RWPE1 (cell line): ENCODE measurements at regions not wholly inside any gene's neighbourhood (a gene's known extent, or its start where the extent isn't known, plus 50 kb on each side); places are given as distances from the start of the nearest gene placed in this dataset.
"Not testable (repeated sequence)": the region's sequence is repeated elsewhere in the genome, so short reads cannot be mapped to it uniquely, and the experiment has no call there.

ENCODE experiments used
- CTCF ChIA-PET: fragments of 350-600 bp; sonication (Branson Sonifier 250); formaldehyde crosslinking; extraction: SDS; loops from one replicate; lab custom pipeline; 2021; lab: Yijun Ruan, JAX
- POLR2A ChIA-PET: fragments of 400-600 bp; formaldehyde crosslinking; extraction: SDS; loops from one replicate; lab custom pipeline; 2020; ENCODE audit warnings: antibody characterized with exemption; ENCODE audit not compliant: low non-redundant PET; lab: Yijun Ruan, JAX
- DNase-seq: peaks from one replicate; pipeline ENCODE4 v3.0.0; 2012; ENCODE audit warnings: low spot score
- H3K27ac ChIP-seq: fragments of 450-650 bp; 2 replicates; pipeline ENCODE4 v1.5.1; 2017
- CTCF ChIP-seq: fragments of 450-650 bp; conservative IDR thresholded peaks from 2 replicates; pipeline ENCODE4 v1.5.1; 2017; ENCODE audit warnings: low read depth, mild to moderate bottlenecking

DNA sequence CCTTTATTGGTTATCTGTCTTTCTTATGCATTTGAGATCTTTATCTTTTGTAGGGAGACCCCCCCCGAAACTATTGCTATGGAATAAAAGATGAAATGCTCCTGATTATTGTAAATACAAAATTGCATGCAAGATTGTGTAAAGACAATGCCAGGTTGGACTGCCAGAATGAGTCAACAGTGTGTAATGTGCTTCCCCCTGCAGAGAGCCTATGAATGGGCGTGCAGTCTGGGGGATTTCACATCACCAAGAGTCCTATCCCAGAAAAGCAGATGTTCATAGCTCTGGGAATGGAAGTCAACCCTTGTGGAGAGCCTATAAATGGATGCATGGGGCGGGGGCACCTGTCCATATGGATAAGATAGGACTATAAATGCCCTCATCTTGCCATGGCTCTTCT, 584.3 kb downstream of the NSUN3 start:
- no peak overlapping the region for H3K27ac ChIP-seq

GRCh38 chr3:94648270-94649180, 585.7 kb downstream of the NSUN3 start:
- H3K27ac ChIP-seq, CTCF ChIA-PET, POLR2A ChIA-PET, DNase-seq: not testable (repeated sequence)

More for the DNA sequence above, 584.3 kb downstream of the NSUN3 start:
- POLR2A ChIA-PET = no interaction called here
- no peak for TF ChIP-seq CTCF
- CTCF ChIA-PET = no interaction called here
- DNase-seq = no peak

DNA sequence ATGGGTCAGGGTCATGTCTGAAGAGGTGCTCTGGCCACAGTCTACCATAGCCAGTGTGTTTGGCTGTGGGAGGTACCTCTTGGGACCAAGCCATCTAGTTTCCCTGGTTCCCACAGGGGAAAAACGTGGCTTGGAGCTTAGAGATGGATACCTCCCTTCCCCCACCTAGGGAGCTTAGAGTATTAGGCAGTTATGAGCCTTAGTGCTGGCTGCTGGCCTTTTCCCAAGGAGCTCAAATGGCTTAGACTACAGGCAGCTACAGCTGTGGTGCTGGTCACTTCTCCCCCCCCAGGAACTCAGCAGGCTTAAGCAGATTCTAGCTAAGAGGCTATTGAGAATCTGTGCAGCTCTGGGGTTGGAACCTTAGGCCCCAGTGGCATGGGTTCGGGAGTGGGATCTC, 591.2 kb downstream of the NSUN3 start:
- POLR2A ChIA-PET = no interaction called here
- CTCF ChIA-PET = no interaction called here
- H3K27ac ChIP-seq = no peak overlapping the region

GRCh38 chr3:94665922-94666321, 603.1 kb downstream of the NSUN3 start:
- ChIA-PET CTCF (no interaction called here), POLR2A (no interaction called here)
- no peak overlapping the region for H3K27ac ChIP-seq
- TF ChIP-seq CTCF = no peak
- DNase-seq = no peak

More for the DNA sequence above, 591.2 kb downstream of the NSUN3 start:
- DNase-seq = no peak
- no peak for TF ChIP-seq CTCF

GRCh38 chr3:94671078-94671477, 608.2 kb downstream of the NSUN3 start:
- POLR2A ChIA-PET = no interaction called here
- CTCF ChIA-PET = interaction anchor here (0.7 kb wide), 1 partner anchor 132 kb away, joined by 3 read pairs; no protein-coding TSS in a partner anchor
- TF ChIP-seq CTCF = no peak
- no peak for DNase-seq
- H3K27ac ChIP-seq = no peak overlapping the region

DNA sequence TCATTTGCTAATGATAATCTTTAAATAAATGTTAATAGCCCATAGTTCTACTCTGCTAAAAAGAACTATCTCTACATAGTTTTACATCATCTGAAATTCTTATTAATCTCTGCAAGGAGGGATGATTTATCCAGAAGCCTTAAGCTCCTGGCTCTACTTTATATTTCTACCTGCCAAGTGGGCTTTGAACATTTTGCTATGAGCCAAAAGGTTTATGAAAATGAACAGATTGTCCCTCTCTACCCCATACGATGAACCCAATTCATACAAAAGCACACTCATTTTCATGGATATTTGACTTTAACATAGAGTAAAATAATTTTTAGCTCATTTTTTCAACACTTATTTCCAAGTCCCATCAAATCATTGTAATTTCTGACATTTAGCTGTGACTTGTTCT, 611.0 kb downstream of the NSUN3 start:
- POLR2A ChIA-PET = no interaction called here
- no peak overlapping the region for H3K27ac ChIP-seq
- TF ChIP-seq CTCF = no peak
- DNase-seq = no peak
- CTCF ChIA-PET = no interaction called here

DNA sequence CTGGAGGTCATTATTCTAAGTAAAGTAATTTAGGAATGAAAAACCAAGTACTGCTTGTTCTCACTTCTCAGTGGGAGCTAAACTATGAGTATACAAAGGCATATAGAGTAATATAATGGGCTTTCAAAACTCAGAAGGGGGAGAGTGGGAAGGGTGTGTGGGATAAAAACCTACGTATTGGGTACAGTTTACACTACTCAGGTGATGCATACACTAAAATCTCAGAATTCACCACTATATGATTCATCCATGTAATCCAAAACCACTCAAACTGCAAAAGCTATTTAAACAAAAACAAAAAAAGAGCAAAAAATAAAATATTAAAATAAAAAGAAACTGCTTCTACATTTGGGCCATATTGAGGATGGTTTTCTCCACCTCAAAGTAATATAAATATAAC, 623.3 kb downstream of the NSUN3 start:
- no peak for TF ChIP-seq CTCF
- no peak overlapping the region for H3K27ac ChIP-seq
- POLR2A ChIA-PET = no interaction called here
- DNase-seq = no peak
- CTCF ChIA-PET = no interaction called here
